Thyroid gland (tissue), 4 donors: ENCODE measurements at regions not wholly inside any gene's neighbourhood (a gene's known extent, or its start where the extent isn't known, plus 50 kb on each side); places are given as distances from the start of the nearest gene placed in this dataset.

Source experiments
- DNase-seq, 2 donors: peaks; one replicate each; pipeline ENCODE4 v3.0.0-alpha.2; 2019
- H3K27ac ChIP-seq, 3 donors: fragments of 200-600 bp; sonication (generic); 1 replicate in 2 of 3; 2 replicates in 1 of 3; pipeline ENCODE4 v1.5.1; 2016 to 2019; ENCODE audit warnings: mild to moderate bottlenecking in 1 of 3, moderate library complexity in 1 of 3
- H3K27me3 ChIP-seq: fragments of 200-600 bp; sonication (generic); one replicate; pipeline ENCODE4 v1.5.1; 2019
- H3K36me3 ChIP-seq, 2 donors: fragments of 200-600 bp; sonication (generic); one replicate each; pipeline ENCODE4 v1.5.1; 2016 to 2019
- H3K4me1 ChIP-seq, 2 donors: fragments of 200-600 bp; sonication (generic); one replicate each; pipeline ENCODE4 v1.5.1; 2017 to 2019
- H3K4me3 ChIP-seq, 3 donors: fragments of 200-600 bp; sonication (generic); replicated peaks in 1 of 3; 1 replicate in 2 of 3; 2 replicates in 1 of 3; pipeline ENCODE4 v1.5.1; 2016; ENCODE audit warnings: mild to moderate bottlenecking in 1 of 3
- H3K9me3 ChIP-seq: fragments of 200-600 bp; sonication (generic); one replicate; pipeline ENCODE4 v1.5.1; 2017
- CTCF ChIP-seq, 6 experiments: fragments of 200-600 bp in 3 of 6; fragments of 450-650 bp in 3 of 6; sonication (generic) in 3 of 6; IDR thresholded peaks; one replicate each; pipeline ENCODE4 v1.5.1; 2016 to 2019; ENCODE audit warnings: antibody characterized with exemption in 6 of 6, mild to moderate bottlenecking in 2 of 6, inconsistent platforms in 1 of 6, moderate library complexity in 1 of 6
- POLR2A ChIP-seq, 2 donors: fragments of 450-650 bp; IDR thresholded peaks; one replicate each; pipeline ENCODE4 v1.6.1; 2017; ENCODE audit warnings: antibody characterized with exemption in 2 of 2, mild to moderate bottlenecking in 2 of 2, moderate library complexity in 1 of 2
- WGBS, 2 donors: methylation state at CpG; one replicate each; pipeline ENCODE4 v1.1.5; 2017; 5-methylcytosine and 5-hydroxymethylcytosine counted together
- intact Hi-C: fragments of 100-400 bp; cut with DNase I; formaldehyde crosslinking; loops from one replicate; pipeline ENCODE4 v1.15.1; 2023

DNA sequence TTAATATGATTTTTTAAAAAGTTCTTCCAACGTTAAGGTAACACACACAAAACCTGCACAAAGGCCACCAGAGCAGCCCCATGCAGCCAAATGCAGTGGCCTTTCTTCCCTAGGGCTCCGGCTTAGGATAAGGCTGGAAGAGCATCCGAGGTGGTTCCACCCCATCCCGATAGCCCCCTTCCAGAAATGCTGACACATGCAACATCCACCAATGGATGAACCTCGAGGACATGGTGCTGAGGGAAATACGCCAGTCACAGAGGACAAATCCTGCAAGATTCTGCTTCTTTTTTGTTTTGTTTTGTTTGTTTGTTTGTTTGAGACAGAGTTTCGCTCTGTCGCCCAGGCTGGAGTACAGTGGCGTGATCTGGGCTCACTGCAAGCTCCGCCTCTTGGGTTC, 199.3 kb upstream of the NSMCE3 start:
- H3K4me1 ChIP-seq, result peaks cover 13 to 24% of the 10 kb centered on the region in 2 donors
- H3K36me3 ChIP-seq, result no peaks in the 10 kb centered on the region
- H3K4me3 ChIP-seq, result no peak overlapping the region
- no peak overlapping the region for H3K27ac ChIP-seq
- H3K9me3 ChIP-seq, result no peaks in the 10 kb centered on the region
- H3K27me3 ChIP-seq, result no peaks in the 10 kb centered on the region
- no peak for DNase-seq
- TF ChIP-seq CTCF (IDR thresholded peaks at IDR 0.05) (no peak), POLR2A (IDR thresholded peaks at IDR 0.05) (no peak)
- intact Hi-C loops, result no loop called here
- 94 to 96% methylated on average over 10 of the region's 10 CpGs for WGBS, 2 donors

GRCh38 chr15:29467091-29467490, 197.5 kb upstream of the NSMCE3 start:
- no peaks in the 10 kb centered on the region for H3K27me3 ChIP-seq
- TF ChIP-seq POLR2A (IDR thresholded peaks at IDR 0.05), result no peak
- TF ChIP-seq CTCF (IDR thresholded peaks at IDR 0.05), result no peak
- H3K4me1 ChIP-seq, result peaks cover 10 to 12% of the 10 kb centered on the region in 2 donors
- no peak overlapping the region for H3K27ac ChIP-seq
- no peaks in the 10 kb centered on the region for H3K9me3 ChIP-seq
- 90 to 96% methylated on average over 4 of the region's 4 CpGs for WGBS, 2 donors
- no peaks in the 10 kb centered on the region for H3K36me3 ChIP-seq
- no peak overlapping the region for H3K4me3 ChIP-seq
- DNase-seq, result no peak
- intact Hi-C loops, result no loop called here

- DNase-seq, result no peak
- WGBS, 2 donors, result 71 to 100% methylated on average over 1 to 2 of the region's 4 CpGs
- H3K4me1 ChIP-seq, result peaks cover 8 to 11% of the 10 kb centered on the region in 2 donors
- H3K27ac ChIP-seq, result no peak overlapping the region
- H3K4me3 ChIP-seq, result no peak overlapping the region
- intact Hi-C loops, result no loop called here
- no peaks in the 10 kb centered on the region for H3K9me3 ChIP-seq
- no peaks in the 10 kb centered on the region for H3K36me3 ChIP-seq
- H3K27me3 ChIP-seq, result no peaks in the 10 kb centered on the region
- TF ChIP-seq POLR2A (IDR thresholded peaks at IDR 0.05) (no peak), CTCF (IDR thresholded peaks at IDR 0.05) (no peak)
Measured at GRCh38 chr15:29466292-29466691, 196.7 kb upstream of the NSMCE3 start.

GRCh38 chr15:29465816-29466215, 196.2 kb upstream of the NSMCE3 start:
- H3K36me3 ChIP-seq, result no peaks in the 10 kb centered on the region
- no peak for DNase-seq
- H3K9me3 ChIP-seq, result no peaks in the 10 kb centered on the region
- H3K4me3 ChIP-seq, result no peak overlapping the region
- no peak overlapping the region for H3K27ac ChIP-seq
- TF ChIP-seq CTCF (IDR thresholded peaks at IDR 0.05), result no peak
- H3K27me3 ChIP-seq, result no peaks in the 10 kb centered on the region
- H3K4me1 ChIP-seq, result peaks cover 5 to 7% of the 10 kb centered on the region in 2 donors
- intact Hi-C loops, result no loop called here
- 91 to 92% methylated on average over 6 of the region's 6 CpGs for WGBS, 2 donors

DNA sequence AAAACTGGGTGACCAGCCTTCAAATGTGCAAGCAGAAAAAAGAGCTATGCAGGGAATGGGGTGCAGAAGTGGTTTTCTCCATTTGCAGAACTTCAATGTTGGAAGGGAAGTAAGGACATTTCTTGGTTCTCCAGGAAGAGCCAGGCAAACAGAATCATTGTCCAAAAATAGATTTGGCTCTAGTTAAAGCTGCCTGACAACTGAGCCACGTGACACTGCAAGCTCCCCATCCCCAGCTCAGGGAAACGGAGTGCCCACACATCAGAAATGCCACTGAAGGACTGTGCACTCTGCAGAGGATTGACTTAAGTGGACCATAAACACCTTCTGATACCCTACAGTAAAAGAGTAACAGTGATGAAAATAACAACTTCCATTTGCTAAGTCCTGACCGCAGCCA, 195.6 kb upstream of the NSMCE3 start:
- Histone ChIP-seq H3K27me3 (no peaks in the 10 kb centered on the region), H3K4me1 (peaks cover 0 to under 1% of the 10 kb centered on the region in 2 donors), H3K4me3 (no peak overlapping the region), H3K36me3 (no peaks in the 10 kb centered on the region), H3K27ac (no peak overlapping the region), H3K9me3 (no peaks in the 10 kb centered on the region)
- no peak for DNase-seq
- TF ChIP-seq POLR2A (IDR thresholded peaks at IDR 0.05) (no peak), CTCF (IDR thresholded peaks at IDR 0.05) (no peak)
- 66% methylated on average over 3 of the region's 3 CpGs for WGBS, 2 donors
- intact Hi-C loops, result no loop called here
